Left lobe of liver (tissue), 2 donors: ENCODE measurements at regions not wholly inside any gene's neighbourhood (a gene's known extent, or its start where the extent isn't known, plus 50 kb on each side); places are given as distances from the start of the nearest gene placed in this dataset.

ENCODE experiments used
- ATAC-seq: fragments of 200-7000 bp; cut with Tn5 transposase; one replicate; pipeline ENCODE4 v1.9.1; 2020; ENCODE audit warnings: mild to moderate bottlenecking, moderate library complexity
- DNase-seq: peaks from one replicate; pipeline ENCODE4 v3.0.0-alpha.2; 2020; ENCODE audit warnings: low spot score
- donor health status: DM: no; HTN: no; CAD: no; lungs with moderate emphysema.
- donor health status: DM: no; HTN: yes; CAD: no.

DNA sequence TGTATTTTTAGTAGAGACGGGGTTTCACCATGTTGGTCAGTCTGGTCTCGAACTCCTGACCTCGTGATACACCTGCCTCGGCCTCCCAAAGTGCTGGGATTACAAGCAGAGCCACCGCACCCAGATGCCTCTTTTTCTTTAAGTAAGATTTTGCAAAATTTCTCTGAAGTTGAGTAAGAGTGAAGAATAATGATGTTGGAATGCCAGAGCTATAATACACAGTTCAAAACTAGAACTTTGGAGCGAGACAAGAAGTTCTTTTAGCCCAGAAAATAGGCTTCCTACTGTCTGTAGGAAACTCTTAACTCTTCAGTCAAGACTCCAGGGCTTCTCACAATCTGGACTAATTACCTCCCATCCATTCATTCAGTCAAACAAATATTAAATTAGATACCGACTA is 51.4 kb downstream of the MARCHF4 start:
- DNase-seq = no peak

DNA sequence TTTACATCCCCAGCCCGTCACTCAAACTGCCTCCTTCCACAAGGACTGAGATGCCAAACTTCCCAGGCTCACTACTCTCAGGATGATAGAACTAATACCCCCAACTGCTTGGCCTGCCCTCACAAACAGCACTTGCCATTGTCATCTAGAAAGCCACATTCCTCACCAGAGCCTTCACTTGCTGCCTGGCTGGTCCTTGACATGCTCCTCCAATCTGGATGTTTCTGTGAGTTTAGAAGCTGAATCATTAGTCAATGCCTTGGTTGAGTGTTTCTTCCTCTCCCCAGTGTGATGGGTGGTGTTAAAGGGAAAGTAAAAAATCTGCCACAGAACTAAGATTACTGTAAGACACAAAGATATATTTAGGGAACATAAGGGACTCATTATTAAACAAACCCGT is 52.5 kb downstream of the MARCHF4 start:
- no peak for ATAC-seq

More for the DNA sequence above, 51.4 kb downstream of the MARCHF4 start:
- no peak for ATAC-seq

DNA sequence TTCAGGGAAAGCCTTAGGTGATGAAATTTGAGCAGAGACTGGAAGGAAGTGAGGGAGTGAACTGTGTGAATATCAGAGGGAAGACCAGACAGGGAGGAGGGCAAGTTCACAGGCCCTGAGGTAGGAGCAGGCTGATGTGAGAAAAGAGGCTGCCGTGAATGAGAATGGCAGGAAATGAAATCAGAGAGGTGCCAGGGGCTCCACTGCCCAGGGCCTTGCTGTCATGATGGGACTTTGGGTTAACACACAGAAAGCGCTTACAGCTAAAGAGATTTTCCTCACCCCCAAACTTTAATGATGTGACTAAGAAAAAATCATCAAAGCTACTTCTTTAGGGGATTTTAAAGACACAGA is 53.8 kb downstream of the MARCHF4 start:
- no peak for DNase-seq
- no peak for ATAC-seq

More for the DNA sequence above, 52.5 kb downstream of the MARCHF4 start:
- DNase-seq = no peak

GRCh38 chr2:216317831-216318520 is 54.3 kb downstream of the MARCHF4 start:
- DNase-seq = no peak
- no peak for ATAC-seq

- DNase-seq = no peak
- ATAC-seq = no peak
These were observed 55.5 kb downstream of the MARCHF4 start for GRCh38 chr2:216316743-216317142.

DNA sequence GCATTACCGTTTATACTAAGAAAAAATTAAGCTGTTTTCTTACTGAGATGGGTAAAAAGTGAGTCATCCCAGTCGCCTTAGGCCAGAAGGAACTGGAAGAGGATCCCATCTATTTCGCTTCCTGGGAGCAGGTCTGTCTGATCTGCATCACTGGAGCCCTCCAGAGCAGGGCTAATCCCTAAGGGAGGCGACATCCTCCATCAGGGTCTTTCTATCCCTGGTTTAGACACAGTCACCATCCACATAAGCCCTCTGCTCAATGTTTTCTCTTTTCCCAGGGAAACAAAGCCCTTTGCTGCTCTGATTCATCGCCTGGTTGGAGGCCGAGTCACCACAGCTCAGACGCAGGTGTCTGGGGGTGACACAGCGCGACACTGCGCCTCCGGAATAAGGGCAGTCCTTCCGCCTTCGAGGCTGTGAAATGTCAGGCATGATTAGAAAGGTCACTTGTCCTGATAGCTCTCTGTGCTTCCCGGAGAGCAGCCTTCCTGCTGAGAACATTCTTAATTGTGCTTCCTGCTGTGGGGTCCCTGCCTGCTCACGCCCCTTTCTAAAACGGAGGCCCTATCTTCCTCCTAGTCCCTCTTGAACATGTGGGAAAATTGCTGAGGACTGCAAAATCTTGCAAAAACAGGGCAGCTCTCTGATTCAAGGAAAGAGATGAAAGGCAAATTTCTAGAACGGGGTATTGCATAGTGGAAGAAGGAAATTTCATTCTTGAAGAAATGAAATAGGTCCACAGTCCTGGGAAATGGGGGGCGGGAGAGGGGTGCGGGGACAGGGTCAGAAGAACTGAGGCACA is 56.3 kb downstream of the MARCHF4 start:
- ATAC-seq (peak; percentile 58), DNase-seq (no peak)

- DNase-seq (no peak), ATAC-seq (no peak)
These were observed 59.8 kb downstream of the MARCHF4 start for GRCh38 chr2:216312441-216312840.

GRCh38 chr2:216308576-216308975 is 63.7 kb downstream of the MARCHF4 start:
- ATAC-seq = no peak
- no peak for DNase-seq

DNA sequence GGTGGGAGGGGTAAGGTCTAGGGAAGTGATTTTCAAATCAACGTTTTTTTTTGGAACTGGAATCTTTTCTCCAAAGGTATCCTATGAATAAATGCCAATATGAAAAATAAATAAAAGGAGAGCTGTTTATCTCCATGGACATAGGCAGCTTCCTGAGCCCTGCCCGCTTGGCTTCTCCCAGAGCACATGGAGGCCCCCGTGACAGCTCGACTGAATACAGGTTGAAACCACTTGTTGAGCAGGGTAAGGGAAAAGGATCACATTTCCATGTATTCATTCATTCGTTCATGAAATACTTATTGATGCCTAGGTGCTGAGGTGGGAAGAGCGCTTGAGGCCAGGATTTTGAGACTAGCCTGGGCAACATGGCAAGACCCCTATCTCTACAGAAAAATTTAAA is 64.8 kb downstream of the MARCHF4 start:
- DNase-seq (no peak), ATAC-seq (no peak)

DNA sequence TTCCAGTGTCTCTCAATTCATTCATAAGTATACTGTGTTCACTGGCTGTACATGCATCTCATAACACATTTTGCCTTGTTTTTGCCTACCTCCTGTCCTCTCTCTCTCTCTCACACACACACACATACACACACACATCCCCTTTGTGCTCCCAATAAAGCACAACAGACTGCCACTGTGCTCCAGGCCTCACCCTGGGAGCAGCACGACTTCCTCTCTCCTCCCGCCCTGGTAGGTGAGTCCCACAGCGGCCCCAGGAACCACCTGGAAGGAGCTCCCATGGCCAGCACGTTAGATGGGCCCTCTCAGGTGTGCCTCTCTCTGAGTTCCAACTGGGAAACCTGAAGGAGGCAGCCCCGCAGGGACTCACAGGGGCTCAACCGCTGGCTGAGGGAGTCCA is 65.4 kb downstream of the MARCHF4 start:
- ATAC-seq (no peak), DNase-seq (no peak)

- no peak for ATAC-seq
- no peak for DNase-seq
These were observed 66.7 kb downstream of the MARCHF4 start for GRCh38 chr2:216305574-216305973.

DNA sequence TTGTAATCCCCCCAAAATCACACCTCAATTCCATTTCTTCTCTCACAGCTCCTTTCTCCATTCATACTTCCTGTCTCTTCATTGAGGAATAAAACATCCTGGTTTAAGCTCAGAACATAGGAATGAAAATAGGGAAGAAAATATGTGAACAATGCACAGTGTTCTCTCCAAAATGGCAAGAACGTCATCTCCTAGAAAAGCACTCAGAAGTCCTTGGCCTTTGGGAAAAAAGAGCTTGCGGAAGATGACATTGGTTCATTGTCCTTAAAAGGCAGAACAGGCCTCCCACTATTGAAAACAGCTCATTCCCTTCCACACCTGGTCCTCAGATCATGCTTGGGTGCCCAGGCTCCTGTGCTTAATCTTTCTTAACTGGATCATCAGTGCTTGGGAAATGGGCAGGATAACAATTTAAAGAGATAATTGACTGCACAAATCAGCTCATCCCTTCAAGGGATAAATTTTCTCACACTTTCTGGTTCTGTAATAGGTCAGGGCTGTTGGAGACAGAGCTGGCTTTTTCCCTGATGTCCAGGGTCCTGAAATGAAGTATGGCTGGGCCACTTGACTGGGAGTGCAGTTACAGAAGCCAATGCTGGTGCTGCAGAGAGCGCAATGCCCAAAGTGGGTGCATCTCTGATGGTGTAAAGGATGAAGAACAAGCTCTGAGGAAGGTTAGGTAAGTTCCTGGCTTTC is 69.2 kb downstream of the MARCHF4 start:
- DNase-seq (no peak), ATAC-seq (no peak)

GRCh38 chr2:216300906-216301305 is 71.4 kb downstream of the MARCHF4 start:
- ATAC-seq (no peak), DNase-seq (no peak)

DNA sequence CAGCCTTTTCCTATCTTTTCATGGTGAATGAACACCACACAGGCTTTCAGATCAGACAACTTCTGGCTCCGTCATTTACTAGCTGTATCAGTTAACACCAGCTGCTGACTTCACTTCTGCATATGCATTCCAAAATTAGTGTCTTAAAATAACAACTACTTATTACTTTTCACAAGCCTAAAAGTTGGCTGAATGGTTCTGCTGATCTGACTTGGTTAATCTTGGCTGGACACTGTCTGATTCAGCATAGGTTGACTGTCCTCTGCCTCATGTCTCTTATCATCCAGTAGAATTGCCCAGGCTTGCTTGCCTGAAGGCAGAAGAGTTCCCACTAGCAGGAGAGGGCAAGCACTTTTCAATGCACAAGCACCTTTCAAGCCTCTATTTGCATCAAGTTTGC is 72.7 kb downstream of the MARCHF4 start:
- DNase-seq (no peak), ATAC-seq (no peak)

- ATAC-seq (no peak), DNase-seq (no peak)
These were observed 73.4 kb downstream of the MARCHF4 start for GRCh38 chr2:216298719-216299495.

DNA sequence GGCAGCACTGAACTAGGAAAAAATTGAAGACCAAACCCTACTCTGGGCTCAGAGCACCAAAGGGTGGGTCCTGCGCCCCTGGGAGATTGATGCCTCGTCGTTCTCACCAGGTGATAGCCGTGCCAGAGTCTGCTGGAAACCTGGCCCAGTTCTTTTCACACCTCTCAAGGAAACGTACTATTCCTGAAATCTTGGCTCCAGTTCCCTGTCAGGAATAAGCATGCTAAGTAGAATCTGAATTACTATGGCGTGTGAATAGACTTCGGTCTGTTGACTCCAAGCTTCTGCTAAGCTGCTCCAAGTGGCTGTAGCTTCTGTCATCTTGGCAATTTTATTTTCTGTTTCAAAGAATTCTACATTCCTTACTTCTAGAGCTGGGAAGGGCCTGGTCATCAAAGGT is 75.4 kb downstream of the MARCHF4 start:
- ATAC-seq (no peak), DNase-seq (no peak)

GRCh38 chr2:216294305-216294704 is 78.0 kb downstream of the MARCHF4 start:
- no peak for DNase-seq
- ATAC-seq = no peak

GRCh38 chr2:216293883-216294282 is 78.4 kb downstream of the MARCHF4 start:
- ATAC-seq (no peak), DNase-seq (no peak)

- DNase-seq = no peak
- no peak for ATAC-seq
These were observed 79.4 kb downstream of the MARCHF4 start for GRCh38 chr2:216292886-216293301.

GRCh38 chr2:216292475-216292874 is 79.8 kb downstream of the MARCHF4 start:
- ATAC-seq = no peak
- DNase-seq = no peak

DNA sequence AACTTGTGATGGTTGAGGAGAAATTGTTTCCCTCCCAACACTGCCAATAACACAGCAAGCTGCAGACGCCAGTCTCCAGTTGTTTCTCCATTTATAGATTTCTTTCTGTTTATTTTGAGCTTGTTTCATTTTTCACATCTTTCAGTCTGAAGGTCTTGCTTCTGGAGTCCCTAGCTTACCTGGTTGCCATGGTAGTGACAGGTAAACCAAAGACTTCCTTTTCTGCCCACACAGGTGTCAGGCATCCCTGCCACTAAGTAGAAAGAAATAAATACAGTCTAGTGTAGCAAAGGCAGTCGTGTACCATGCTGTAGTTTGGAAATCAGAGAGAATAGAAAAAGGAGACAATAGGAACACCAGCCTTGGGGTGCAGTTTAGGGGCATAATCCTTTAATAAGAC is 82.8 kb downstream of the MARCHF4 start:
- no peak for DNase-seq
- ATAC-seq = no peak
